Suprapubic skin (tissue), 4 donors: ENCODE measurements at regions not wholly inside any gene's neighbourhood (a gene's known extent, or its start where the extent isn't known, plus 50 kb on each side); places are given as distances from the start of the nearest gene placed in this dataset.

Source experiments
- EP300 ChIP-seq: sonication (generic); formaldehyde crosslinking; IDR thresholded peaks from one replicate; pipeline ENCODE4 v1.6.1; 2017; ENCODE audit warnings: antibody characterized with exemption
- POLR2A ChIP-seq, 2 donors: fragments of 450-650 bp; IDR thresholded peaks; one replicate each; pipeline ENCODE4 v1.6.1; 2017; ENCODE audit warnings: antibody characterized with exemption in 2 of 2, mild to moderate bottlenecking in 2 of 2, moderate library complexity in 2 of 2
- POLR2AphosphoS5 ChIP-seq, 3 donors: sonication (generic); formaldehyde crosslinking; IDR thresholded peaks; one replicate each; pipeline ENCODE4 v1.6.1; 2017; ENCODE audit warnings: antibody characterized with exemption in 3 of 3
- TF ChIP-seq, protein P1 (sequence below), 2 donors: fragments of 200-600 bp in 1 of 2; fragments of 450-650 bp in 1 of 2; sonication (generic) in 1 of 2; IDR thresholded peaks; one replicate each; pipeline ENCODE4 v1.5.1; 2016 to 2019; ENCODE audit warnings: antibody characterized with exemption in 2 of 2, mild to moderate bottlenecking in 1 of 2, moderate library complexity in 1 of 2

DNA sequence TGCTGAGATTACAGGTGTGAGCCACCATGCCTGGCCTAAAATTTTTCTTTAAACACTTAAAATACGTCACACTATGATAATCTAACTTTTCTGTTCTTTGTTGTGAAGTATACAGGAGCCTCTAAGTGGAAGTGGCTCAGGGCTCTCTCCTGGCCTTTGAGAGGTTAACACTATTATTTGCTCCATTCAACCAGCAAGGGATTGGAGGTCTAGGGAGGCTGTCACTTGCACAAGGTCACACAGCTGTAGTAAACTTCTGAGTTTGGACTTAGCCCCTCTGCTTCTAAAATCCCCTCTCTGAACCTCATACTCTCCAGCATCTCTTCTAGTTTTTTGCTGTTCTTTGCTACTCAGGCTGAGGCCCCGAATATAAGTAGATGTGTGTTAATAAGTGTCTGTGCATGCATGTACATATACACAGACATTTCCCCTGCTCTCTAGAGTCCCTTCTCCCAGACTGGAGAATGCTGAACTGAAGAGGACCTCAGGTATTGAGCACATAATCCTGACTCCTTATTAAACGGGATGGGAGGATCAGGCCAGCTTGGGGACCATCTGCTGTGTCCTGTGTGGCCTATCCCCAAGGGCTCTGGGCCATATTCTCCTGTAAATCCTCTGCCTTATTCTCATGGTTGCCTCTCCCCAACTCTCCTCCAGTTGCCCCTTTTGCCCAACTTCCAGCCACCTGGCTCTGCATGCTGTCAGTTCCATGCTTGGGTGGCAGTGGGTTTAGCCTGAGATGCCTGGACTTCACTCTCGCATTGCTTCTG lies 87.0 kb upstream of the SPRY4 start:
- TF ChIP-seq POLR2A (IDR thresholded peaks at IDR 0.05), result no peak
- TF ChIP-seq, protein P1, sequence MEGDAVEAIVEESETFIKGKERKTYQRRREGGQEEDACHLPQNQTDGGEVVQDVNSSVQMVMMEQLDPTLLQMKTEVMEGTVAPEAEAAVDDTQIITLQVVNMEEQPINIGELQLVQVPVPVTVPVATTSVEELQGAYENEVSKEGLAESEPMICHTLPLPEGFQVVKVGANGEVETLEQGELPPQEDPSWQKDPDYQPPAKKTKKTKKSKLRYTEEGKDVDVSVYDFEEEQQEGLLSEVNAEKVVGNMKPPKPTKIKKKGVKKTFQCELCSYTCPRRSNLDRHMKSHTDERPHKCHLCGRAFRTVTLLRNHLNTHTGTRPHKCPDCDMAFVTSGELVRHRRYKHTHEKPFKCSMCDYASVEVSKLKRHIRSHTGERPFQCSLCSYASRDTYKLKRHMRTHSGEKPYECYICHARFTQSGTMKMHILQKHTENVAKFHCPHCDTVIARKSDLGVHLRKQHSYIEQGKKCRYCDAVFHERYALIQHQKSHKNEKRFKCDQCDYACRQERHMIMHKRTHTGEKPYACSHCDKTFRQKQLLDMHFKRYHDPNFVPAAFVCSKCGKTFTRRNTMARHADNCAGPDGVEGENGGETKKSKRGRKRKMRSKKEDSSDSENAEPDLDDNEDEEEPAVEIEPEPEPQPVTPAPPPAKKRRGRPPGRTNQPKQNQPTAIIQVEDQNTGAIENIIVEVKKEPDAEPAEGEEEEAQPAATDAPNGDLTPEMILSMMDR (IDR thresholded peaks at IDR 0.05), result no peak
- TF ChIP-seq POLR2AphosphoS5 (IDR thresholded peaks at IDR 0.05), result no peak
- no peak for TF ChIP-seq EP300
